ENCODE measurements at regions not wholly inside any gene's neighbourhood (a gene's known extent, or its start where the extent isn't known, plus 50 kb on each side); places are given as distances from the start of the nearest gene placed in this dataset.

GRCh38 chr6:92683748-92684147, 735.6 kb downstream of the EPHA7 start:
- Histone ChIP-seq H2BK12ac (ENCODE audit: insufficient read length, low read depth, low read length) (no peak overlapping the region), H3K18ac (ENCODE audit: insufficient read length, low read depth, low read length) (no peak overlapping the region), H2AK5ac (ENCODE audit: insufficient read length, low read length) (no peak overlapping the region), H3T11ph (ENCODE audit: low read length) (no peak overlapping the region), H4K5ac (ENCODE audit: insufficient read length, low read depth, low read length) (no peak overlapping the region), H3K4me2 (ENCODE audit: insufficient read depth, insufficient read length, low read length) (no peak overlapping the region), H3K79me1 (ENCODE audit: insufficient read depth, low read depth, low read length, poor library complexity, severe bottlenecking) (no peaks in the 10 kb centered on the region), H3K27ac (ENCODE audit: insufficient read length, low read depth, low read length) (no peak overlapping the region), H2BK20ac (ENCODE audit: low read depth, low read length, poor library complexity, severe bottlenecking) (no peak overlapping the region), H2BK15ac (ENCODE audit: low read depth, low read length) (no peak overlapping the region), H3K9me3 (ENCODE audit: control insufficient read depth, low read depth, low read length) (no peaks in the 10 kb centered on the region), H3K23me2 (ENCODE audit: insufficient read length, low read depth, low read length, poor library complexity, severe bottlenecking) (no peaks in the 10 kb centered on the region), H2AFZ (ENCODE audit: low read length) (no peak overlapping the region), H4K8ac (replicated peaks; ENCODE audit: insufficient read length, low read depth, low read length) (no peak overlapping the region), H3K56ac (ENCODE audit: insufficient read length, low read depth, low read length) (no peak overlapping the region), H3K4ac (ENCODE audit: low read depth, low read length) (no peak overlapping the region), H3K14ac (ENCODE audit: insufficient read depth, low read length) (no peak overlapping the region), H3K9ac (ENCODE audit: extremely low read depth, insufficient read length, low read length) (no peak overlapping the region), H2BK5ac (ENCODE audit: insufficient read length, low read length) (no peak overlapping the region), H4K20me1 (ENCODE audit: control insufficient read depth, insufficient read depth, insufficient read length) (no peaks in the 10 kb centered on the region), H3K79me2 (ENCODE audit: insufficient read depth, low read length) (no peaks in the 10 kb centered on the region), H3K4me1 (ENCODE audit: insufficient read depth, low read length) (no peaks in the 10 kb centered on the region), H3K23ac (ENCODE audit: insufficient read length, low read depth, low read length) (no peak overlapping the region), H2BK120ac (ENCODE audit: low read depth, low read length, poor library complexity, severe bottlenecking) (no peak overlapping the region), H4K91ac (ENCODE audit: insufficient read length, low read depth, low read length) (no peak overlapping the region), H3K27me3 (ENCODE audit: insufficient read depth, low read length) (no peaks in the 10 kb centered on the region)
- no peaks in the 10 kb centered on the region for H3K36me3 Mint-ChIP-seq (ENCODE audit: insufficient read depth in 1 of 3, low read depth in 3 of 3)
- H3K27me3 Mint-ChIP-seq (ENCODE audit: low read depth) = no peaks in the 10 kb centered on the region
- no CpG with 5 or more reads among the region's 2 CpGs for WGBS (ENCODE audit: extremely low coverage, insufficient read length, low lambda C conversion rate)
- no peaks in the 10 kb centered on the region for H3K4me1 Mint-ChIP-seq
- no peak for DNase-seq
- no peaks in the 10 kb centered on the region for H3K9me3 Mint-ChIP-seq
- H3K4me3 Mint-ChIP-seq = no peak overlapping the region
- TF ChIP-seq CTCF (conservative IDR thresholded peaks at IDR 0.05) = no peak
- H3K27ac Mint-ChIP-seq = no peak overlapping the region

Data from H9 (cell line).